Jurkat, Clone E6-1 (cell line): ENCODE measurements at regions not wholly inside any gene's neighbourhood (a gene's known extent, or its start where the extent isn't known, plus 50 kb on each side); places are given as distances from the start of the nearest gene placed in this dataset.
"Not testable (repeated sequence)": the region's sequence is repeated elsewhere in the genome, so short reads cannot be mapped to it uniquely, and the experiment has no call there.

ENCODE experiments used
- DNase-seq: peaks from one replicate; pipeline ENCODE4 v3.0.0-alpha.2; 2011; ENCODE audit warnings: low read depth, low spot score
- H3K4me3 ChIP-seq: 2 replicates; pipeline ENCODE4 v1.5.1; 2011; ENCODE audit warnings: mild to moderate bottlenecking, low read length, control low read depth, moderate library complexity

DNA sequence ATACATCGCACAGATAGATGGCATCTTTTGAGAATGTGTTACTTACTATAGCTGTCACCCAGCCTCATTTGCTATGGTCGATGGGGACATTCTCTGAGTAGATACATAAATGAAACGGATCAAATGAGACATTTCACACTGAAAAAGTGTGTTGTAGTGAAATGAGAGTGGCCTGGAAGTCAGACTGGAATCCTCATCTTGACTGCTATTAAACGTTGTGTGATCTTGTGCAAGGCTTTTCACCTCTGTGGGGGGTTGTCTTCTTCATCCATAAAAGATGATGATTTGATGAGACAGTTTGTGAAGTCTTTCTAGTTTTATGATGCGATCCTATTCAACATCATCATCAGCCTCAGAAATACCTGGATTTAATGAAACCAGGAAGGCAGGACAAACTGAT lies 155.4 kb upstream of the MYO3A start:
- no peak overlapping the region for H3K4me3 ChIP-seq
- no peak for DNase-seq

DNA sequence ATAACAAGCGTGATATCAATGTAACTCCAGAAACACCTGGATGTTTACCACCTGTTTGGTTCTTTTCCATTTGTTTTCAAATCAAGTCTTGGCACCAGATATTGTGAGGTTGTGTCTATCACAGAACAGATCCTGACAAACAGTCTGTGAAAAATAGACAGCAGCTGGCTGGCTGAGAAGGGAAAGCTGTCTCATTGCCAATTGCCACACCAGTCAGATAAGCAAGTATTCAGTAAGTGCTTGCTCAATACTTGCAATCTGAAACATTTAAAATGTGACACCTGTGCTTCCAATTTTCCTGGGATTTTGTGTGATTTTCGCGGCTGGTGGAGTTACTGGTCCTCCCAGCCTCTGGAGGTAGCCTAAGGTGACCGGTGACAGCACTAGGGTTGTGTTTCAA lies 147.9 kb upstream of the MYO3A start:
- DNase-seq = no peak

DNA sequence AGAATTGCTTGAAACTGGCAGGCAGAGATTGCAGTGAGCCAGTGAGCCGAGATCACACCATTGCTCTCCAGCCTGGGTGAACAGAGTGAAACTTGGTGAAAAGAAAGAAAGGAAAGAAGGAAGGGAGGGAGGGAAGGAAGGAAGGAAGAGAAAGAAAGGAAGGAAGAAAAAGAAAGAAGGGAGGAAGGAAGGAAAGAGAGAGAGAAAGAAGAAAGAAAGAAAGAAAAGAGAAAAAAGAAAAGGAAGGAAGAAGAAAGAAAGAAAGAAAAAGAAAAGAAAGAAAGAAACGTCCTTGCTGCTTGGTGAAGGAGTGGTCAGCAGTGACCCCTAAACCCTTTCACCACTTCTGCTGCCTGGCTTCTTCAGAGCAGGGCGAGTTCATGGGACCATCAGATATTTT lies 147.1 kb upstream of the MYO3A start:
- no peak for DNase-seq
- H3K4me3 ChIP-seq = no peak overlapping the region

More for the DNA sequence above, 147.9 kb upstream of the MYO3A start:
- no peak overlapping the region for H3K4me3 ChIP-seq

- no peak overlapping the region for H3K4me3 ChIP-seq
- DNase-seq = no peak
Observed at GRCh38 chr10:25797888-25798429, 136.1 kb upstream of the MYO3A start.

DNA sequence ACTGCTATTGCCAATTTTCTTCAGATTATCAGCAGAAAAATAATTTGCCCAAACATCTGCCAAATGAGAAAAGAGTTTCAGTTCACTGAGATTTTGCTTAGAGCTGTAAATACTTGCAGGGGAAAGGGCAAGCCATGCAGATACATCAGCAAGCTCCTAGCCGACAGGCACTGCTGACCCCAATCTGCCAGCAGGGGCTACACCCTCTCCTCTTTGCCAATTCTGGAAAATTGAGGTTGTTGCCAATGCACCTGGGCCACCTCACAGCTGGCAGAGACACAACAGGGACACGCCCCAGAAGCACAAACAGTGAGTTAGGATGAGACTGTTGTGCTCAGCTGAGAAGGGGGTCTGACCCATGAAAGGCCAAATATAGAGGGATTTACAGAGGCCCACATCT lies 129.5 kb upstream of the MYO3A start:
- DNase-seq = no peak
- no peak overlapping the region for H3K4me3 ChIP-seq

DNA sequence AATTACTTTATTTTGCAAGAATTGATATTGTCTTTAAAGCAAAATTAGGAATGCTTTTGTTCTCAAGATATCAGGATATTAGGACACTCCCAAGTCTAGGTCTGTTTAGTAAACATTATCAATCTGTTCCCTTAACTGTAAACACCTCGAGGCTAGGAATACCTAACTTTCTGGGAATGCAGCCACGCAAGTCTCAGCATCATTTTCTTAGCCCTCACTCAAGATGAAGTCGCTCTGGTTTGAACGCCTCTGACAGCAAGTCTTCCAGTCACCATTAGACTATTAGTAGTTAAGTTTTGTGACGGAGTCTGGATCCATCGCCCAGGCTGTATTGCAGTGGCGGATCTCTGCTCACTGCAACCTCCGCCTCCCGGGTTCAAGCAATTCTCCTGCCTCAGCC lies 128.0 kb upstream of the MYO3A start:
- no peak overlapping the region for H3K4me3 ChIP-seq
- DNase-seq = no peak

GRCh38 chr10:25808372-25808771 lies 125.7 kb upstream of the MYO3A start:
- no peak overlapping the region for H3K4me3 ChIP-seq
- DNase-seq = no peak

- DNase-seq = no peak
- H3K4me3 ChIP-seq = no peak overlapping the region
Observed at GRCh38 chr10:25811052-25811685, 122.9 kb upstream of the MYO3A start.

- DNase-seq = peak; percentile 14
- H3K4me3 ChIP-seq = no peak overlapping the region
Observed at GRCh38 chr10:25813511-25813910, 120.5 kb upstream of the MYO3A start.

GRCh38 chr10:25815236-25815635 lies 118.8 kb upstream of the MYO3A start:
- no peak overlapping the region for H3K4me3 ChIP-seq
- DNase-seq = no peak

DNA sequence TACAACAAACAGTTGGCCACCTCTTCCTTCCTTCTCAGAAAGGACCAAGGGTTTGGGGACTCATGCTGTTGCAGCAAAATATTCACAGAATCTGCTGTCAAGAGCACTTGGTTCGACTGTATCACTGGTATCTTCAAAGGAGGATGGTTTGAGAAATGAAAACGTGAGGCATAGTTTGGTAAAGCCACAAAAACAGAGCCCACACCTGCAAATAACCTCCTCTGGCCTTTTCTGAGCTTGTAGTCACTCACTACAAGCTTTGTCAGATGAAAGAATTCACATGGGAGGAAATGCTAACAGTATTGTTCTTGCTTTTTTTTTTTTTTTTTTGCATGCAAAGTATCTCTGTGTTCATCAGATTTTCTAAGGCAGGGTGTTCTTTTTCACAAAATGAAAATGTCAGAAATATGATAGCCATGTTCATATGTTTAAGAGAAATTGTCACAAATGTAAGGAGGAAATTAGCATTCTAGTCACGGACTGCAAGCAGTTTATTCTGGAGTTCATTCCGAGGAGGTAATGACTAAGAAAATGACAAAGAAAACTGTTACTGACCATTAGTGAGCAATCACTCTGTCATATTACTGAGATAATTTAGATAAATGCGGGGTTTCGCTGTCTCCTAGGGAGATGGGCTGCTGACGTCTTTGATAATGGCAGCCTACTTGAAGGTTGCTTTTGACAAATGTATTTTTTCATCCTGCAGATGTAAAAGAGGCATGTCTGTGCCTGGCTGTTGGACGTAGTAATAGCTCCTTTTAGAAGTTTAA lies 117.8 kb upstream of the MYO3A start:
- no peak overlapping the region for H3K4me3 ChIP-seq
- DNase-seq = peak; percentile 75

GRCh38 chr10:25817200-25817599 lies 116.8 kb upstream of the MYO3A start:
- no peak overlapping the region for H3K4me3 ChIP-seq
- no peak for DNase-seq

GRCh38 chr10:25818751-25819150 lies 115.3 kb upstream of the MYO3A start:
- H3K4me3 ChIP-seq = no peak overlapping the region
- DNase-seq = no peak

DNA sequence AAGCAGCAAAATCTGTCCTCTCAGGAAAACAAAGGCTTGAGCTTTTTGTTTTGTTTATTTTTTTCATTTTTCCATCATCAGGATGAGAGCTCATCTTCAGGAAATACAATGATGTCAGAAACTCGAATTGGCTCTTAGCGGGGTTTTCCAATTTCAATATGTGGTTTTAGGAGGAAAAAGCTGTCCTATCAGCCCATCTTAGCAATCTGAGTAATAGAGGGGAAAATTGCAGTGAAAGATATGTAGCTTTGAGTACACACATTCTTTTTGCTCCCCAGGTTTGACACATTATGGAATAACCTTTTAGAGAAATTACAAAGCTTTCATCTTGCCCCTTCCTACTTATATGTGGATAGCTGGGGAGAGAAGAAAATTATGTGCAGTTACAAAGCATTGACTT lies 113.6 kb upstream of the MYO3A start:
- H3K4me3 ChIP-seq = no peak overlapping the region
- DNase-seq = no peak

GRCh38 chr10:25820874-25821273 lies 113.2 kb upstream of the MYO3A start:
- no peak overlapping the region for H3K4me3 ChIP-seq
- no peak for DNase-seq

GRCh38 chr10:25824050-25824449 lies 110.0 kb upstream of the MYO3A start:
- DNase-seq = no peak
- no peak overlapping the region for H3K4me3 ChIP-seq

GRCh38 chr10:25828475-25828874 lies 105.6 kb upstream of the MYO3A start:
- H3K4me3 ChIP-seq = no peak overlapping the region
- no peak for DNase-seq

DNA sequence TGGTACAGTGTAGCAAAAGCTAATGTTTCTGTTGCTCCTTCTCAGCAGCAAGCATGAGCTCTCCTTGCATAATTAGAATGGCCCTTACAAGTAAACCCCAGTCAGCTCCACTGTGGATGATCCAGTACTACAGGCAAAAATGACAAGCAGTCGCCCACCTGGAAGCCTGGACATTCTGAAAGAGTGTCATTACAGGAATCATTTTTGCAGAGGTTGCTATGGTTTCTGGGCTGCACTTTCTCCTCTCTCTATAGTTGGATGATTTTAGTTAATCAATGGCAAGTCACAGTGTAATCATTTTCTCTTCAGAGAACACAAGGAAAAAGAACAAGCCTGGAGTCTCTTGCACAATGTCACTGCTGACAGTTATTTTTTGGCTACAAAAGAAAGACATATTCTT lies 102.9 kb upstream of the MYO3A start:
- DNase-seq = no peak
- H3K4me3 ChIP-seq = no peak overlapping the region

DNA sequence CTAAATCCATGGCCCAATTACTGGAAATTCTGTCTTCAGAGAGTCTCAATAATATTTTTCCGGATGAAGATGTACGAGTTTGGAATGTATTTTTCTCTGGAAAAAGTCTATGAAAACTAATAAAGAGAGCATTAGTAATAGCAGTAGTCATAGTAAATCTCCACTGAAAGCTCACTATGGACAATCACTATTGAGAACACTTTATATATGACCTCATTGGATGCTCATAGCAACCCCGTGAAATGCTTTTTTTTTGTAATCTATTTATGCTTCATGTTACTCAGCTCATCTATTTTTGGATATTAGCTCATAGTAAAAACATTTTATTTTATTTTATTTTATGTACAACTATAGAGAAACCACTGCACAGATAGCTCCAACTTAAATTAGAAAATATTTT lies 94.3 kb upstream of the MYO3A start:
- no peak for DNase-seq
- no peak overlapping the region for H3K4me3 ChIP-seq

GRCh38 chr10:25840875-25841274 lies 93.2 kb upstream of the MYO3A start:
- DNase-seq, H3K4me3 ChIP-seq: not testable (repeated sequence)

DNA sequence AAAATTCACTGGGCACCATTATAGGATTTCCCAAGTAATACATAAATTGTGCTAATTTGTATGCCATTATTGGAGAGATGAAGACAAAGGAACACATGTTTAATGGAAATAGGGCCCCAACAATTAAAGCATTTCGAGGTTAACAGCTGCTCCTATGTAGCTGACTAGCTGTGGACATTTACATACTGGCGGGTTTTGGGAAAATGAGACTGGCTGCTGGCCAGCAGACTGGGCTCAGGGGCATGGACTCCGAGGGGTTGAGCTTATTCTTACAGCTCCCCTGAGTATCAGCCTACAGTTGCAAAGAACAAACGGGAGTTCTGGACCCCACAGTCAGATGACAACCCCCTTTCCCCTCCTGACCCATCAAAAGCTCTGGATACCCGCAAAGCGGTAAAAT lies 91.9 kb upstream of the MYO3A start:
- no peak overlapping the region for H3K4me3 ChIP-seq
- DNase-seq = no peak
